Thymus (tissue), 11 donors: ENCODE measurements at regions not wholly inside any gene's neighbourhood (a gene's known extent, or its start where the extent isn't known, plus 50 kb on each side); places are given as distances from the start of the nearest gene placed in this dataset.
"Not testable (repeated sequence)": the region's sequence is repeated elsewhere in the genome, so short reads cannot be mapped to it uniquely, and the experiment has no call there.

Experiments used
- DNase-seq, 9 donors: peaks; one replicate each; pipeline ENCODE4 v3.0.0-alpha.2; 2013; ENCODE audit warnings: low spot score in 9 of 9, low read depth in 6 of 9, missing footprints in 1 of 9
- H3K27ac ChIP-seq, 2 donors: one replicate each; pipeline ENCODE4 v1.5.1; 2013; ENCODE audit warnings: control low read depth in 1 of 2, low read depth in 1 of 2, low read length in 1 of 2, mild to moderate bottlenecking in 1 of 2, moderate library complexity in 1 of 2
- H3K27me3 ChIP-seq, 2 donors: one replicate each; pipeline ENCODE4 v1.5.1; 2013; ENCODE audit warnings: low read length in 1 of 2; ENCODE audit not compliant: control insufficient read depth in 2 of 2, insufficient read depth in 1 of 2
- H3K36me3 ChIP-seq, 2 donors: one replicate each; pipeline ENCODE4 v1.5.1; 2013; ENCODE audit warnings: low read length in 1 of 2, mild to moderate bottlenecking in 1 of 2, moderate library complexity in 1 of 2; ENCODE audit not compliant: control insufficient read depth in 2 of 2, insufficient read depth in 2 of 2
- H3K4me1 ChIP-seq, 2 donors: one replicate each; pipeline ENCODE4 v1.5.1; 2013; ENCODE audit warnings: low read length in 2 of 2; ENCODE audit not compliant: control insufficient read depth in 2 of 2, insufficient read depth in 2 of 2
- H3K4me3 ChIP-seq, 2 donors: one replicate each; pipeline ENCODE4 v1.5.1; 2013; ENCODE audit warnings: low read length in 2 of 2, control low read depth in 1 of 2, mild to moderate bottlenecking in 1 of 2
- H3K9me3 ChIP-seq, 2 donors: one replicate each; pipeline ENCODE4 v1.5.1; 2013; ENCODE audit warnings: low read length in 1 of 2, mild to moderate bottlenecking in 1 of 2; ENCODE audit not compliant: control insufficient read depth in 2 of 2, insufficient read depth in 1 of 2
- WGBS: extraction: QIAGEN DNeasy Blood & Tissue Kit; methylation state at CpG from one replicate; pipeline ENCODE4 v1.1.7; 2013; 5-methylcytosine and 5-hydroxymethylcytosine counted together
- donor health status: healthy.

- DNase-seq: no peak
- Histone ChIP-seq H3K4me1 (no peaks in the 10 kb centered on the region), H3K4me3 (no peak overlapping the region), H3K27me3 (no peaks in the 10 kb centered on the region), H3K27ac (no peak overlapping the region), H3K9me3 (no peaks in the 10 kb centered on the region), H3K36me3 (no peaks in the 10 kb centered on the region)
- 100% methylated on average over 1 of the region's 1 CpG for WGBS
These were observed 537.1 kb upstream of the ANO3 start for GRCh38 chr11:25794804-25795203.

DNA sequence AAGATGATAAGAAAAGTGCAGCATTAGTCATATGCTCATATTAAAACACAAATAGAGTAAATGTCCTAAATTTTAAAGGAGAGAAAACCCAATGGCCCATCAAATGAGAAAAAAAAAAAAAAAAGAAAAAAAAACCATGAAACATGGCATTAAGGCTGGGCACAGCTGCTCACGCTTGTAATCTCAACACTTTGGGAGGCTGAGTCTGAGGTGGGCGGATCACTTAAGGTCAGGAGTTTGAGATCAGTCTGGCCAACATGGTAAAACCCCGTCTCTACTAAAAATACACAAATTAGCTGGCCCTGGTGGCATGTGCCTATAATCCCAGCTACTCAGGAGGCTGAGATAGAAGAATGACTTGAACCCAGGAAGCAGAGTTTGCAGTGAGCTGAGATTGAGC, 515.5 kb upstream of the ANO3 start:
- WGBS: 97% methylated on average over 3 of the region's 3 CpGs
- DNase-seq: no peak
- Histone ChIP-seq H3K27ac (no peak overlapping the region), H3K36me3 (no peaks in the 10 kb centered on the region), H3K27me3 (no peaks in the 10 kb centered on the region), H3K4me1 (no peaks in the 10 kb centered on the region), H3K9me3 (no peaks in the 10 kb centered on the region), H3K4me3 (no peak overlapping the region)

- no peaks in the 10 kb centered on the region for H3K27me3 ChIP-seq
- no peaks in the 10 kb centered on the region for H3K36me3 ChIP-seq
- no peak overlapping the region for H3K27ac ChIP-seq
- no peak for DNase-seq
- H3K9me3 ChIP-seq: no peaks in the 10 kb centered on the region
- no peak overlapping the region for H3K4me3 ChIP-seq
- no peaks in the 10 kb centered on the region for H3K4me1 ChIP-seq
These were observed 507.2 kb upstream of the ANO3 start for GRCh38 chr11:25824688-25825087.

GRCh38 chr11:25831485-25831884, 500.4 kb upstream of the ANO3 start:
- H3K9me3 ChIP-seq, H3K27ac ChIP-seq, H3K4me3 ChIP-seq, H3K36me3 ChIP-seq, H3K4me1 ChIP-seq, DNase-seq, H3K27me3 ChIP-seq: not testable (repeated sequence)
- 92% methylated on average over 10 of the region's 10 CpGs for WGBS

GRCh38 chr11:25838918-25839625, 492.9 kb upstream of the ANO3 start:
- 94% methylated on average over 6 of the region's 6 CpGs for WGBS
- DNase-seq: no peak
- no peaks in the 10 kb centered on the region for H3K9me3 ChIP-seq
- no peak overlapping the region for H3K27ac ChIP-seq
- no peaks in the 10 kb centered on the region for H3K4me1 ChIP-seq
- no peaks in the 10 kb centered on the region for H3K36me3 ChIP-seq
- no peak overlapping the region for H3K4me3 ChIP-seq
- H3K27me3 ChIP-seq: no peaks in the 10 kb centered on the region

- Histone ChIP-seq H3K9me3 (no peaks in the 10 kb centered on the region), H3K4me3 (no peak overlapping the region), H3K36me3 (no peaks in the 10 kb centered on the region), H3K27ac (no peak overlapping the region), H3K27me3 (no peaks in the 10 kb centered on the region), H3K4me1 (no peaks in the 10 kb centered on the region)
- WGBS: 88% methylated on average over 4 of the region's 4 CpGs
- DNase-seq: no peak
These were observed 487.1 kb upstream of the ANO3 start for GRCh38 chr11:25844811-25845210.

DNA sequence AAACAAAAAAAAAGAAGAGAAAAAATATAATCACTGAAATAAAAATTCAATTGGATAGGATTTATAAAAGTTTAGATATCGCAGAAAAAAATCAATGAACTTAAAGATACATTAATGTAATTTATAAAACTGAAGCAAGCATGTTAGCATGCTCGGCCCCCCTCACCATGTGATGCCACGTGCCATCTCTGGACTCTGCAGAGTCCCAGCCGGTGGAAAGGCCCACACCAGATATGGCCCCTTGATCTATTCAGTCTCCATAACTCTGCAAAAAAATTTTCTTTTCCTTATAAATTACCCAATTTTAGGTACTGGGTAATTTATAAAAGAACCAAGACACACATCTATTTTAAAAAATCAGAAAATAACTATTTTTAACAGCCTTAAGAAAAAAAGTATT, 476.0 kb upstream of the ANO3 start:
- H3K9me3 ChIP-seq: no peaks in the 10 kb centered on the region
- H3K27me3 ChIP-seq: no peaks in the 10 kb centered on the region
- H3K36me3 ChIP-seq: no peaks in the 10 kb centered on the region
- H3K27ac ChIP-seq: no peak overlapping the region
- no peak for DNase-seq
- no peaks in the 10 kb centered on the region for H3K4me1 ChIP-seq
- 95% methylated on average over 4 of the region's 4 CpGs for WGBS
- H3K4me3 ChIP-seq: no peak overlapping the region

DNA sequence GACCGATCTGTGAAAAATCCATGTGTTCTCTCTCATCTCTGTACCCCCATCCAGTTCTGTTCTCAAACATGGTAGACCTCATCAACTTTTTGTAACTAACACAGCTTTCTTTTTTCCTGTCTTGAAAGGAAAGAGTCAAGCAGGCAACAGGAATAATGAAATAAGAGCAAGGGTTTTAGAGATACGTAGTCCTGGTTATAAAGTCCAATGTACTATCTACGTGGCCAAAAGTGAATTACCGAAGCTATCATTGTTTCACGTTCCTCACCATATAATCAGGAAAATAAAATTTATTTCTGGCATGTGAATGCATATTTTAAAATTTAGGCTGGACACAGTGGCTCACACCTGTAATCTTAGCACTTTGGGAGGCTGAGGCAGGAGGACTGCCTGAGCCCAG, 472.2 kb upstream of the ANO3 start:
- Histone ChIP-seq H3K4me3 (no peak overlapping the region), H3K27ac (no peak overlapping the region), H3K4me1 (no peaks in the 10 kb centered on the region), H3K9me3 (no peaks in the 10 kb centered on the region), H3K27me3 (no peaks in the 10 kb centered on the region), H3K36me3 (no peaks in the 10 kb centered on the region)
- 97% methylated on average over 5 of the region's 5 CpGs for WGBS
- DNase-seq: no peak

GRCh38 chr11:25860677-25861450, 471.1 kb upstream of the ANO3 start:
- 84% methylated on average over 2 of the region's 2 CpGs for WGBS
- DNase-seq: no peak

More at GRCh38 chr11:25860677-25861450, 471.1 kb upstream of the ANO3 start:
- H3K27ac ChIP-seq: no peak overlapping the region
- no peaks in the 10 kb centered on the region for H3K9me3 ChIP-seq
- H3K4me3 ChIP-seq: no peak overlapping the region
- no peaks in the 10 kb centered on the region for H3K27me3 ChIP-seq
- H3K36me3 ChIP-seq: no peaks in the 10 kb centered on the region
- H3K4me1 ChIP-seq: no peaks in the 10 kb centered on the region
